Endothelial cell of umbilical vein (primary cell): ENCODE measurements at regions not wholly inside any gene's neighbourhood (a gene's known extent, or its start where the extent isn't known, plus 50 kb on each side); places are given as distances from the start of the nearest gene placed in this dataset.

Source experiments
- FOS ChIP-seq: IDR thresholded peaks from 2 replicates; pipeline ENCODE4 v1.6.1; 2011; ENCODE audit warnings: mild to moderate bottlenecking, low read length, moderate library complexity, borderline replicate concordance; ENCODE audit not compliant: insufficient read depth
- POLR2A ChIP-seq: IDR thresholded peaks from 2 replicates; pipeline ENCODE4 v1.6.1; 2012; ENCODE audit warnings: low read depth, mild to moderate bottlenecking, control low read depth, low read length
- POLR2AphosphoS5 ChIP-seq: IDR thresholded peaks from 2 replicates; pipeline ENCODE4 v1.6.1; 2012; ENCODE audit warnings: low read depth, mild to moderate bottlenecking, control low read depth, low read length, moderate library complexity; ENCODE audit not compliant: insufficient read depth
- TF ChIP-seq, protein P1 (sequence below), 2 donors: IDR thresholded peaks; 1 replicate in 1 of 2; 2 replicates in 1 of 2; pipeline ENCODE4 v1.5.1; 2011; ENCODE audit warnings: low read length in 2 of 2, mild to moderate bottlenecking in 2 of 2, moderate library complexity in 2 of 2, control low read depth in 1 of 2, inconsistent platforms in 1 of 2, low read depth in 1 of 2; ENCODE audit not compliant: insufficient read depth in 1 of 2; ENCODE audit errors: extremely low read depth in 1 of 2
- TF ChIP-seq, protein P2 (sequence below): IDR thresholded peaks from 2 replicates; pipeline ENCODE4 v1.6.1; 2011; ENCODE audit not compliant: insufficient read depth, insufficient read length

DNA sequence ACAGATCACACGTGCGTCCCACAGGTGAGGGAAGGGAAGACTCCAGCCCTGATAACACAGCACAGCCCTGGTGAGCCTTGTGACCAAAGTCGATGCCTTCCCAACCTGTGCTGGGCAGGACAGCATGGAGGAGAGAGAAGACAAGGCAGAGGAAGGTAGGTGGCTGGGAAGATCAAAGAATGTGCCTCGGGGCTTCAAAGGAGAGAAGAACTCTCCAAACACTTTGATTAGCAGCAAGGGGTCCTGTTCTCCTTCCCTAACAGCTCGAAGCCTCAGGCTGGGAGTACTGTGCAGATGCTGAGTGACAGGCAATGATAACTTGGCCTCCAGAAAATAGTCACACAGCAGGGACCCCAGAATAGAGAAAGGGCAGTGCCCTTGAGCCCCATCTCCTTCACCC, 288.5 kb downstream of the TCERG1L start:
- TF ChIP-seq, protein P1, sequence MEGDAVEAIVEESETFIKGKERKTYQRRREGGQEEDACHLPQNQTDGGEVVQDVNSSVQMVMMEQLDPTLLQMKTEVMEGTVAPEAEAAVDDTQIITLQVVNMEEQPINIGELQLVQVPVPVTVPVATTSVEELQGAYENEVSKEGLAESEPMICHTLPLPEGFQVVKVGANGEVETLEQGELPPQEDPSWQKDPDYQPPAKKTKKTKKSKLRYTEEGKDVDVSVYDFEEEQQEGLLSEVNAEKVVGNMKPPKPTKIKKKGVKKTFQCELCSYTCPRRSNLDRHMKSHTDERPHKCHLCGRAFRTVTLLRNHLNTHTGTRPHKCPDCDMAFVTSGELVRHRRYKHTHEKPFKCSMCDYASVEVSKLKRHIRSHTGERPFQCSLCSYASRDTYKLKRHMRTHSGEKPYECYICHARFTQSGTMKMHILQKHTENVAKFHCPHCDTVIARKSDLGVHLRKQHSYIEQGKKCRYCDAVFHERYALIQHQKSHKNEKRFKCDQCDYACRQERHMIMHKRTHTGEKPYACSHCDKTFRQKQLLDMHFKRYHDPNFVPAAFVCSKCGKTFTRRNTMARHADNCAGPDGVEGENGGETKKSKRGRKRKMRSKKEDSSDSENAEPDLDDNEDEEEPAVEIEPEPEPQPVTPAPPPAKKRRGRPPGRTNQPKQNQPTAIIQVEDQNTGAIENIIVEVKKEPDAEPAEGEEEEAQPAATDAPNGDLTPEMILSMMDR (IDR thresholded peaks at IDR 0.05; ENCODE audit: extremely low read depth in 1 of 2, insufficient read depth in 1 of 2, low read depth in 1 of 2, low read length in 2 of 2), result no peak
- no peak for TF ChIP-seq FOS
- no peak for TF ChIP-seq POLR2A
- no peak for TF ChIP-seq POLR2AphosphoS5
- TF ChIP-seq, protein P2, sequence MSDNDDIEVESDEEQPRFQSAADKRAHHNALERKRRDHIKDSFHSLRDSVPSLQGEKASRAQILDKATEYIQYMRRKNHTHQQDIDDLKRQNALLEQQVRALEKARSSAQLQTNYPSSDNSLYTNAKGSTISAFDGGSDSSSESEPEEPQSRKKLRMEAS, result no peak
